ENCODE measurements at regions not wholly inside any gene's neighbourhood (a gene's known extent, or its start where the extent isn't known, plus 50 kb on each side); places are given as distances from the start of the nearest gene placed in this dataset.

DNA sequence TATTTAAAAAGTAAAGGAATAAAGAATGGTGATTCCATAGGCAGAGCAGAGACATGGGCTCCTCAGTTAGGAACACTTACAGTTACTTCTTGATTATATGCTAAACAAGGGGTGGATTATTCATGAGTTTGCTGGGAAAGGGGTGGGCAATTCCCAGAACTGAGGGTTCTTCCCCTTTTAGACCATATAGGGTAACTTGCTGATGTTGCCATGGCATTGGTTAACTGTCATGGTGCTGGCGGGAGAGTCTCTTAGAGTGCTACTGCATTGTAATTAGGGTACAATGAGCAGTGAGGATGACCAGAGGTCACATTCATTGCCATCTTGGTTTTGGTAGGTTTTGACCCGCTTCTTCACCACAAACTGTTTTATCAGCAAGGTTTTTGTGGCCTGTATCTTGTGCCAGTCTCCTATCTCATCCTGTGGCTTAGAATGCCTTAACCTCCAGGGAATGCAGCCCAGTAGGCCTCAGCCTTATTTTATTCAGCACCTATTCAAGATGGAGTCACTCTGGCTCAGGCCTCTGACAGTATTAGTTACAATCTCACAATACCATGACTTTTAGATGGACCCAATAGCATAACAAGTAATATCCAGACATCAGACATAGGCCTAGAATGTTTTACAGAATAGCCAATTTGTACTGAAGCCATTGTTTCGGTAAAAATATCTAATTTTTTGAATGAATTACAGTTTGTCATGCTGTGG lies 106.8 kb downstream of the ZBTB18 start:
- DNase-seq (ENCODE audit: low spot score): no peak

DNA sequence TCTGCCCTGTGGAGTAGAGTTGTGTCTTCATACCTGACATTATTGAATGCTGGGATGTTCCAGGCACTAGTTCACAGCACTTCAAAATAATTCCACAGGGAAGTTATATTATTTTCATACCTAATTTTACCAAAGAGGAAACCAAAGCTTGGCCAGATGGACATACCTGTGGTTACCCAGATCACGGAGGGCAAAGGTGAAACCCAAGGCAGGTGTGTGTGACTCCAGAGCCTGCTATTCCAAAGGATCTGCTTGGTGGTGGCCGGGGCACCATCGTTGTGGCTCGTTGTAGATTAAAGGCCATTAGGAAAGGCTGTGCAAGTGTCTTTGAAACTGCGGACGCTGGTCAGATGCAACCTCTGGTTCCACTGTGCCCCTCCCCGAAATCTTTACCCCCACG lies 108.6 kb downstream of the ZBTB18 start:
- DNase-seq (ENCODE audit: low spot score): no peak

DNA sequence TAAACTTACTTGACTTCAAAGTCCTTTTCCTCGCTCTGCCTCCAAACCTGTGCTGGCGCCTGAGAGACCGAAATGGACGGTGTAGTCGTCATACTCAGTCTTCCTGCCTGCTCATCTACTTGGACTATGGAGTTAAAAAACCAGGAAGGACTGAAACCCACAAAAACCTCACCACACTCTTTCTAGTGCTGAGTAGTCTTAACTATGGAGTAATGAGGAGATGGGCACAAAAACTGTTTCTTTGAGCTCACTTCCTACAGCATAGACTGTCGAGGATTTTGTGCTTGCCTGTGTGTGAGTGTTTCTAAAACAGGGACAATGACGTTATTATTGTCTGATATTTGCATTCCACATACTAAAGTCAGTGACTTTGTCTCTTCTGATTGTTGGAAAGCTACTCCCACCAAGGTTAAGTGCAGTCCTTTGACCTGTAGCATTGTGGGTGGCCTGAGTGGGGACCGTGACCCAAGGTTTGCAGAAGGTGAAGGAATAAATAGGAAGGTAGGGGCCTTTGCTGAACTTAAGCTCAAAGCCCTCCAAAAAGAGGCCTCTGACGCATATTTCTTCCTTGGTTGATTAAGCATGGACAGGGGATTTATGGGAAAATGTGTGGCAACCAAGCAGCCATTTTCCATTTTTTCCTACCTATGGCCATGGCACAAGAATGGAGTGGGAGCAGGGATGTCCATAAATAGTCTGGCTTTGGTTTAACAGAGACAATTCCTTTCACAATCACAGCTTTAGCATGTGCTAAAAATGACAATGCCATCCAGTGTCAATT lies 109.6 kb downstream of the ZBTB18 start:
- DNase-seq (ENCODE audit: low spot score): no peak

DNA sequence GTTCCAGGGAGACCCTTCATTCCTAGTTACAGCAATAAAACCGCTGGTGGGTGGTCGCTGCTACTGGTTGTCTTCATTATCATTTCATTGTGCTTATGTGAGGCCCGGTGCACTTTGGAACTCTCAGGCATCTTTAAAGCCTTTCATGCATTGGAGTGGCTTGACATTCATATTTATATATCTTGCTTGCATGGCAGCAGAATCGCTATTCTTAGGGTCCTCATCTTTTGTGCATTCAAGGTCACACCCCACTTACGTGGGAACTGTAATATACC lies 110.1 kb downstream of the ZBTB18 start:
- no peak for DNase-seq (ENCODE audit: low spot score)

DNA sequence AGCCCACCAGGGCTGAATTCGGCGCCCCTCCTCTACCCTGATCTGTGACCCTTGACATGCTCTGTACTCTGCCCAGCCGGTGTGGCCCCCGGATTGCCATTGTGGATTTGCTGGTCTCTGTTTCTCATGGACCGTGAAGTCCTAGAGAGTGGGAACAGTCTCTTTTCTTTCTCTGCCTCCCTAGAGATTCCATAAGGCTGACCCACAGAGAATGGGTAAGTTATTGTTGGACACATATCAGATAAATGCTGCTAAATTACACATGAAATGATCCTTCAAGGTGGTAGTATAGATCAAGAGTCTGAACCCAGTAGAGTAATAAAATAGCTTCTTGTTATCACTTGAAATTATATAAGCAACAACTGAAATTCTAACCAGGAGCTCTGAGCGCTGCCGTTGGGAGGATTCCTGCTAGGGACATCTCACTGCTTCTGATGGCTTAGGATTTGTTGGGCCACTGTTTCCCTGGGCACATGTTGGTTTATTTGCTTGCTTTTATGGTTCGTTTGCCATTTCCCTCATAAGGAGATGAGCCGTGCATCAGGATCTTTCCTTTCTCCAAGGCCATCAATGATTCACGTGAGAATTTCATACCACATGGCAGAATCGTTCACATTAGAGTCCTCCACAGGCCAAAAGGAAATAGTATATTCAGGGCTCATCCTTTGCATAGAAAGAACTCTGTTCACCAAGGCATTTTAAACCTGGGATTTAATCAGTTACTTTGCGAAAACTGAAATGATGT lies 111.9 kb downstream of the ZBTB18 start:
- no peak for DNase-seq (ENCODE audit: low spot score)

DNA sequence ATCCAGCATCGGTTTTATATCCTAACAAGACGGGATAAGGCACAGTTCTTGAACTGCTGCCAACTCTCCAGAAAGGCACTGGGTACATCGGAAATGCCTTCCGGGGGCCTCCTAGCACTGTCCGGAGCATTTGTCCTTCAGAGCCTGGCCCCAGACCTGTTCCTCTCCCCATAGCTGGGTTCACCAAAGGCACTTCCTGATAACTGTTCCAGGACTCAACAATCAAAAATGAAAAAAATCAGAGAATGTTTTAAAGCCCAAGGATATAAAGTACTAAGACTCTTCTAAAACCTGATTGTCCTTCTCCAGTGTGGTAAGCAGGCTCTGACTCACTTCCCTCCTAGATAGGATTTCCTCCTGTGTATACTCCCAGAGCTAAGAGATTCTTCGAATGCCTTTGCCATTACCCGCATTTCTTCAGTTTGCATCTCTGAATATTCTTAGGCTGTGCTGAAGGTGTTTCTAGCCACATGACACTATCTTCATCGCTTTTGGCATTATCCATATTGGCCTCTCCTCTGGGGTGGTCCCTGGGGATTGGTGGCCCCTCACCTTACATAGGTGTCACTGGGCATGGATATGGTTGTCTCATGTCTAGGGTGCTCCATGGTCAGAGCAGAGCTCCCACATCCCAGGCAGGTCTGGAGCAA lies 112.9 kb downstream of the ZBTB18 start:
- DNase-seq (ENCODE audit: low spot score): no peak

DNA sequence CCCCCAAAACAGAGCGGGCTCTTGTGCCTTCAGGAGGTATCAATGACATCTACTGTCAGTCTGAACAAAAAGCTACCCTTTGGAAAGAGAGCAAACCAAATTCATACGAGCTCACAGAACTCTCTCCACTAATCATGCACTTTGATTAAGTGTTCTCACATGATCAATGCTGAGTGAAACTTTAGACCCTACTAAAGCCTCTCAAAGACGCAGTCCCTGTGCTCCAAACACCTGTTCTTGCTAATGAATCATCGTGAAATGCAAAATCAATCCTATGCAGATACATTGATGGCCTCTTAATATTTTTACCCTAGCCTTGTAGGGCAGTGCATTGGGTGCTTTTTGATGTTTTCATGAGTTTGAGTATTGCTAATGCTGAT lies 113.4 kb downstream of the ZBTB18 start:
- DNase-seq (ENCODE audit: low spot score): no peak

DNA sequence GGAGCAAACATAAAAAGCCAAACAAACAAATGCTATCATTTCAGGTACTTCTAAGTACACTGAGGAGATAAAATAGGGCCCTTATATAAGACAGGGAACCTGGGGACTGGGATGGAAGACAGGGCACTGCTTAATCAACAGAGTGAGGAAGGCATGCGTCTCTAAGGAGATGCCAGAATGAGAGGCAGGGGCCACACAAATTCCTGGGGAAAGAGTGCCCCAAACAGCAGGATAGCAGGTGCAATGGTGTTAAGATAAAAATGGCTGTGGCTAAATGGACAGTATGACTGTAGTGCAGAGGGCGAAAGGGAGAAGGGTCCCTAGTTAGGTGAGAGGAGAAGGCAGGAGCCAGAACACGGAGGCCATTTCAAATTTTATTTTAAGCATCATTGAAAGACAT lies 113.9 kb downstream of the ZBTB18 start:
- no peak for DNase-seq (ENCODE audit: low spot score)

DNA sequence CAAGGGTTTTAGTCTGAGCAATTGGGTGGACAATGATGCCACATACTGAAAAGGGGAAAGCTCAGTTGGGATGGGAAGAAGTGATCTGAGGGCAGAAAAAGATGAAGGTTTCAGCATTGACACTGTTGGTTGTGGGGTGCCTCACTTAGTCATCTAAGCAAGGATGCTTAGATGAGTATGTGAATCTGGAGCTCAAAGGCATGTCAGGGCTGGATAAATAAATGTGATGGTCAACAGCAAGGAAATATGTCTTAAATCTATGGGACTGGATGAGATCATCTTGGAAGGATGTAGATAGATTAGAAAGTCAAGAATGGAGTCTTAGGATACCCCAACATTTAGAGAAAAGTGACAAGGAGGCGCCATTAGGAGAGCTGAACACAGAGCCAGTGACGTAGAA lies 114.6 kb downstream of the ZBTB18 start:
- no peak for DNase-seq (ENCODE audit: low spot score)

DNA sequence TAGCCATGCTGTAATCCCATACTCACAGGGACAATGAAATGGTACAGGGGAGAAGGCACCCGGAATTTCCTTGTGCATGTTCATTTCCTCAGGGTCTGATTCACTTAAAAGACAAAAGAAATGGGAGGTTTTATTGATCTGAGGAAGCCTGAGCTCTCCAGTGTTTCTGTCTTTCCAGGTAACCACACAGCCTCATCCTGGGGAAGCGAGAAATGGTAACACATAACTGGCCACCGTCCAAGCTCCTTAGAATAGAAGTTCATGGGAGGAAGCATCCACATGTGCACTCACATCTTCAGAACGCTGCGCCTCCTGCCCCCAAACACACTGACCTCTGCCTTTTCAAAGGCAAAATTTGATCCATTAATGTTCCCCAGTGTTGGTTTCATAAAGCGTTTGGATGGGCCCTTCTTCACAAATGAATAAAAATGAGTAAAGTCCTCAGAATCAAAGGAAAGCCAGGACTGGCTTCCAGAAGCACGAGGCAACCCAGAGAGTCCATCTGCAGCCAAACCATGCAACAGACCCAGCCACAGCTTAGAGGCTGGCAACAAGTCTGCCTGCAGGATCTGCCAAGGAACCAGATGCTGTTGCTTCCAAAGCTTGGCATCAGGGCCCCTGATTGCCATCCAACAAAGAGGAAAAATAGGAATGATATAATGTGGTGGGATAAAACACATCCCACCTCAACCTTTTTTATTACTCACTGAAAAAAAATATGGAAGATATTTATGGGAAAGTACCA lies 120.3 kb downstream of the ZBTB18 start:
- DNase-seq (ENCODE audit: low spot score): no peak

DNA sequence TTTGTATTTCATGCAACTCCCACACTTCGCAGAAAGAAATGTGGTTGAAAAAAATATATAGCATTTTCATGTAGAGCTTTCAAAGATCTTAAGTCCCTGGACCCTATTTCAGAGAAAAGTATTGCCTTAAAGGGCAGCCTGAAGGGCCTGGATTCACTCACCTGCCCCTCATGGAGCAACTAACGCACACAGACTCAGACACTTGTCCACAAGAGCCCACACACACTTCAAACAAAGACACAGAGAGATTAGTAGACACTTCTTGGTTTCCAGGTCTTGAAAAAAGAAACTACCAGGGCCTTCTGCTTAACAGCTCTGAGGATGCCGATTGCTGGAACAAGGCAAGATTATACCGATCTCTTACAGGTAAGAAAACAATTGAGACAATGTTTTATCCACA lies 122.2 kb downstream of the ZBTB18 start:
- DNase-seq (ENCODE audit: low spot score): no peak

DNA sequence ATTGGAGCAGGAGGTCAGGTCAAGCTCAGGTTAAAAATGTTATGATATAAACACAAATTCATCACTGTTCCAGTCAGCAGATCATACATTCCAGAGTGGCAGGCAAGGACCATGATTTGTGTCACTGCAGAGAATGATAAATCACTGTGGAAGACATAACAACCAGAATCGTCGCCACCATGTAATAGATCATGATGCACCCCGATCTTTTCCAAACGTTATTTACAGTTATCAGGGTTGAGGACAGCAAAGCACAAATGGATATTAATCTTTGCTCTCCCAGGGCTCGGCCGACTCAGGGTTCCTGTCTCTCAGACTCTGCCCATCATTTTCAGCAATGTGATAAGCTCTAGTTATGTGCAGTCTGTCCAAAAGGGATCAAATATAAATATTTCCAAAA lies 122.7 kb downstream of the ZBTB18 start:
- DNase-seq (ENCODE audit: low spot score): no peak

DNA sequence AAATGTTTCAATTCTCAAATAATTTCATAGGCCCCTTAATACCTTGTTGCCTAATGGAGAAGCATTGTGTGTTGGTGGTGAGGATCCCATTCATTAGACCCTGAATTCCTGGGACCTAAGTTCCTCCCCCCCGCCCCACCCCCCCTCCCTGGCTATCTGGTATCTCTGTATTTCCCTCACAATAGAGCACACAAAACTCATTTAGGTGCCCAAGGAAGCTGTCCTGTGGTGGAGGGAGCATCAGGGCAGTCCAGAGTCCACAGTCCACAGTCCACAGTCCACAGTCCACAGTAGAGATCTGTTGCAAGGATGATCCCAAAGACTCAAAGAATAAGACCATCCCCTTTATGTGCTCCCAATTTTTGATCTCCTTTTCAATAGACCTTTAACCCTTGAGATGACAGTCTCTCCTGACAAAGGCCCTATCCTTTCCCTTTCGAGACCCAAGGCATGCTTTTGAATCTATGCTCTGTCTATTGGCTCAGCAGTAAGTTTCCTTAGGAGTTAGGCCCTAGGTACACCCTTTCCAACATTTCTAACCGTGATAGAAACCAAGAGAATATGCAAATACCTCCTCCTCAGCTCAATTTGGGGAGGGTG lies 123.9 kb downstream of the ZBTB18 start:
- DNase-seq (ENCODE audit: low spot score): no peak

DNA sequence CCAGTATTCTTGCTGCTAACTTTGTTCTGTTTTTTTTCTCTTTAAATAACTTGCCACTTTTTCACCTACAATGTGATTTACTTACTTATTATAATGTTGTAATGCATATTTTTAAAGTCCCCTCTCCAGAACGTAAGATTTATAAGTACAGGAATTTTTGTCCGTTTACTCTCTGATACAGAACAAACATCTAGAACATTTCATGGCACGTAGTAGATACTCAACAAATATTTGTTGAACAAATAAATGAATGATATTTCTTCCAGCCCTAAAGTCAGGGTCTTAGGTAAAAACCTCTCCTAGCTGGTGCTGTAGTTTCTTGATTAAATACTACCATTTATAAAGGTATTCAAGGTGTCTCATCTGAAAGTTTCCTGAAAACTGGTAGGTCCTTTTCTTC lies 125.1 kb downstream of the ZBTB18 start:
- no peak for DNase-seq (ENCODE audit: low spot score)

DNA sequence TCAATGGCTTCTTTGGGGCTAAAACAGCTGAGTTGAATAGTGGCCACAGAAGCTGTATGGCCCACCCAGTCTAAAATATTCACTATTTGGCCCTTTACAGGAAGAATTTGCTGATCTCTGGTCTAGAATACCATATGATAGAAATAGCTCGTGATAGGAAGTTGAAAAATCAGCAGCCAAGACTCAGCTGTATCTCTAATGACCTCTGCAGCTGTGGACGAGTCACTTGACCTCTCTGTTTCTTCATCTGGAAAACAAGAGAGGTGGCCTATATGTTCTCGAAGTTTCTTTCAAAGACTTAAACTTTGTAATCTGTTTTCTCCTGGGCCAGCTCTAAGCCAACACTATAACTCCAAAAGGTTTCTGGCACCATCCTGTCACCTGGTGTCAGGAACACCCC lies 129.2 kb downstream of the ZBTB18 start:
- no peak for DNase-seq (ENCODE audit: low spot score)

DNA sequence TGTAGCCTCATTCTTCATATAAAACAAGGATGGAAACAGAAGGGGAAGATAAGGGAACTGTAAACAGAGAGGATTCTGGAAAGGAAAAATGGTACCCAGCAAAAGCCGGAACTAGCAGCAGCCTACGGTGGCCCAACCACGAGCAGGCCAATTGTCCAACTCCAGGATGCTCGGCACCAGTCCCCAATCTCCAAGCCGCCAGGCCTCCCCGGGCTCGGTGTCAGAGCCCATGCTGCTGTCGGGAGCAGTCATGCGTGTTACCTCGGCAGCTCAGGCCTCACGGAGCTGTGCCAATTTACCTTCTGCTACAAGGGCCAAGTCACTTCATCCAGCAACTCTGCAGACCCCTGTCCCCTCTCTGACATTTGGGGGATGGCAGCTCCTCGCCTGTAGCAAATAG lies 130.8 kb downstream of the ZBTB18 start:
- no peak for DNase-seq (ENCODE audit: low spot score)

DNA sequence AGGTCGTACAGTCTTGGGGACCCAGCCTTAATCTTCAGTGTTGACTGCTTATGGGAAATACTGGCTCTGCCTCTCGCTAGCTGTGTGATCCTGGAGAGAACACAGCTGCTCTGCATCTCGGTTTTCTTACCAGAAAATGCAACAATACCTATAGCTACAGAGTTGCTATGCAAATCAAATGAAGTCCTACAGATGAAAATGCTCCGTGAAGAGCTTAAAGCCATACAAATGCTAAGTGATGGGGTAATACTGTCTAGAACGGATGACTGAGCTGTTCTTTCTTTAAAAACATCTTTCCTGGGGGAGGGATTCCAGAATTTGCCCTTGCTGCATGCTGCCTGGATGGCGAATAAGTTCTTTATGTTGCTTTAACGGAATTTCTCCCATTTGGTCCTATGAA lies 132.0 kb downstream of the ZBTB18 start:
- DNase-seq (ENCODE audit: low spot score): no peak

DNA sequence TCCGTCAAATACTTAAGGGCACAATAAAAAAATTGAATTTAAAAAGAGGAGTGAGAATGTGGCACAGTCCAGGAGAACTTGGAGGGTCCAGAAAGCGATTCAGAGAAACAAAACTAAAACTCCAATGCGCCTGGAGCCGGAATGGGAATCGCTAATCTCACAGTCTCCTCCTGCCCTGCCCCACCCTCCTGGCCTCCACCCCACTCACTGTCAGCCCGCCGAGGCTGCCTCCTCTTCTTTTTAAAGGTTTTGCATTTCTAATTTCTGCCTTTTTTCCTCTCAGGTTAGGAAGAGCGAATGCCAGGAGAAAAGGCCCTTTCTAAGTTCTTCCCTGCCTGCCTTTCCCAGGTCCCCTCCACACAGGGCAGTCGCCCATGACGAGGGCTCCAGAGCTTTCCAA lies 135.3 kb downstream of the ZBTB18 start:
- no peak for DNase-seq (ENCODE audit: low spot score)

DNA sequence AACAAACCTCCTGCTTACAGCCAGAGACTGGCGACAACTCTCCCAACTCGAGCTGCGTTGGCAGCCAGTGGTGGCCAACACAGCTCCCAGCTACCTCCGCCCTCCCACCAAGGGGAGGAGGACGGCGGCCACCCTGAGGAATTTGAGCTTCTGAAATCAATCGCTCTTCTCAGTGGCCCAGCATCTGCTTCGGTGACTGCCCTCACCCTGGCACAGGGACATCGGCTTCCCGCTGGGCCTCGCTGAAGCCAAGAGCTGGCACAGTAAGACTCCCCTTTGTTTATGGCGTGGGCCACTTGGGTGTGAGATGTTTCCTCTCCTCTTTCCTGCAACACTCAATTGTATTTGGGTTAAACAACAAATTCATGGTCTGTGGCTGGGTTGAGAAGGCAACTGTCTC lies 136.2 kb downstream of the ZBTB18 start:
- no peak for DNase-seq (ENCODE audit: low spot score)

DNA sequence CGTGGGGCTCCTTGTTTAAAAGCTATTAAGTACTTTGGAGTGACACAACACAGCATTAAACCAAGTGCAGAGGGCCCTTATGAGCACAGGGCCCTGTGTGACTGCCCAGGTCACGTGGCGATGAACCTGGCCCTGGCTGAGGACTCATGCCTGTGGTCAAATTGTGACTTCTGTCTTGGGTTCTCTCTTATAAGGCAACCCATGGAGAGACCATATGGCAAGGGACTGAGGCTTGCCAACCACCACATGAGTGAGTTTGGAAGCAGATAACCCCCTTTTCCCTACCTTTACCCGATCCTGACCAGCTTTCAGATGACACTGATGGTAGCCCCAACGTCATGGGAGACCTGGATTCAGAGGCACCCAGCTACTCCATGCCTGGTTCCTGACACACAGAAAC lies 140.5 kb downstream of the ZBTB18 start:
- no peak for DNase-seq (ENCODE audit: low spot score)

DNA sequence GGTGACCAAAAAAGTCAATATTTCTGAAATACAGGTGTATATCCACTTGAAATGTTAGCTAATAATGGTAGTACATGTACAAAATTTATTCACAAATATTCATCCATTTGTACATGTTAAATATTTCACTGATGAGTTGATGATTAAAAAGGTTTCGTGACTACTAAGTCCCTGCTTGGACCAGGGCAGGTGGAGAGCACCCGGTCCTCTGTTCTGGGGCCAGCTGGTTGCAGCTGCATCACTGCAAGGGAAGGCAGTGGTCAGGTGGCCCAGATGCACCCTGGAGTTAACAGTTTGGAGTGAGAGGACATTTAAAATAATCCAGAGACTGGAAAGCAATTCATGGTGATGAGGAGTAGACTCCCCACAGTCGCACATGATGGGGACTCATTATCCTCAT lies 141.2 kb downstream of the ZBTB18 start:
- no peak for DNase-seq (ENCODE audit: low spot score)
